Testis (tissue), 2 donors: ENCODE measurements at regions not wholly inside any gene's neighbourhood (a gene's known extent, or its start where the extent isn't known, plus 50 kb on each side); places are given as distances from the start of the nearest gene placed in this dataset.

Experiments
- POLR2A ChIP-seq: fragments of 450-650 bp; IDR thresholded peaks from one replicate; pipeline ENCODE4 v1.6.1; 2017; ENCODE audit warnings: antibody characterized with exemption, mild to moderate bottlenecking, moderate library complexity
- TF ChIP-seq, protein P1 (sequence below), 3 experiments: fragments of 450-650 bp in 2 of 3; fragments of 200-600 bp in 1 of 3; sonication (generic) in 1 of 3; IDR thresholded peaks; one replicate each; pipeline ENCODE4 v1.5.1; 2016 to 2019; ENCODE audit warnings: antibody characterized with exemption in 3 of 3, mild to moderate bottlenecking in 2 of 3, moderate library complexity in 1 of 3

DNA sequence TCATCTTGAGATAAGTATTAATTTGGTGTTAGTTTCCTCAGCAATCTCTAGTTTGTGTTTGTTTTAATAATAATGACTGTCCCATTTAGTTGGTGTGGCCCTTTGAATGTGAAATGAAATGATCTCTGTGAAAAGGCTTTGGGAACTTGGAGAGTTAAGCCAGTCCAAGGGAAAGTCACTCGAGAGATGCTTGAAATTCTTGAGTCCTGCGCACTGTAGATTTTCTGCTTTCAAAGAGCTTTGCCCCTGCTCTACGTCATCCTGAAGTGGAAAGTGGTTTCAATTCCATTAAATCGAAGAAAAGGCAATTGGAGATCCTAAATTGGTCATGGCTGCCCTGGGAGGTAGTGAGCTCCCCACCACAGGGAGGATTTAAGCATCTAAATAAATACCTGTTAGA lies 403.8 kb downstream of the ZNF536 start:
- TF ChIP-seq, protein P1, sequence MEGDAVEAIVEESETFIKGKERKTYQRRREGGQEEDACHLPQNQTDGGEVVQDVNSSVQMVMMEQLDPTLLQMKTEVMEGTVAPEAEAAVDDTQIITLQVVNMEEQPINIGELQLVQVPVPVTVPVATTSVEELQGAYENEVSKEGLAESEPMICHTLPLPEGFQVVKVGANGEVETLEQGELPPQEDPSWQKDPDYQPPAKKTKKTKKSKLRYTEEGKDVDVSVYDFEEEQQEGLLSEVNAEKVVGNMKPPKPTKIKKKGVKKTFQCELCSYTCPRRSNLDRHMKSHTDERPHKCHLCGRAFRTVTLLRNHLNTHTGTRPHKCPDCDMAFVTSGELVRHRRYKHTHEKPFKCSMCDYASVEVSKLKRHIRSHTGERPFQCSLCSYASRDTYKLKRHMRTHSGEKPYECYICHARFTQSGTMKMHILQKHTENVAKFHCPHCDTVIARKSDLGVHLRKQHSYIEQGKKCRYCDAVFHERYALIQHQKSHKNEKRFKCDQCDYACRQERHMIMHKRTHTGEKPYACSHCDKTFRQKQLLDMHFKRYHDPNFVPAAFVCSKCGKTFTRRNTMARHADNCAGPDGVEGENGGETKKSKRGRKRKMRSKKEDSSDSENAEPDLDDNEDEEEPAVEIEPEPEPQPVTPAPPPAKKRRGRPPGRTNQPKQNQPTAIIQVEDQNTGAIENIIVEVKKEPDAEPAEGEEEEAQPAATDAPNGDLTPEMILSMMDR (IDR thresholded peaks at IDR 0.05), result no peak
- no peak for TF ChIP-seq POLR2A
